ENCODE measurements at regions not wholly inside any gene's neighbourhood (a gene's known extent, or its start where the extent isn't known, plus 50 kb on each side); places are given as distances from the start of the nearest gene placed in this dataset.

GRCh38 chr1:59104191-59104760 lies 192.6 kb upstream of the FGGY start:
- H3K27ac ChIP-seq (ENCODE audit: control insufficient read depth, insufficient read depth, low read length): no peak overlapping the region
- no peak overlapping the region for H3K4me3 ChIP-seq (ENCODE audit: control insufficient read depth in 2 of 3, extremely low read depth in 1 of 3, insufficient read depth in 2 of 3, low read depth in 1 of 3, low read length in 3 of 3)
- TF ChIP-seq EZH2 (IDR thresholded peaks at IDR 0.05; ENCODE audit: low read length) (no peak), CTCF (optimal IDR thresholded peaks at IDR 0.05 in 1 of 3, IDR thresholded peaks at IDR 0.05 in 1 of 3, conservative IDR thresholded peaks at IDR 0.05 in 1 of 3; ENCODE audit: extremely low read depth in 1 of 3, insufficient read depth in 2 of 3, low read length in 3 of 3) (no peak)
- peaks cover 12% of the 10 kb centered on the region for H3K4me1 ChIP-seq (ENCODE audit: control insufficient read depth, extremely low read depth, insufficient read depth, low read length)
- DNase-seq (ENCODE audit: low read depth, low spot score) (no peak), FAIRE-seq (no peak)
- no peak overlapping the region for H3K4me2 ChIP-seq (ENCODE audit: control insufficient read depth, extremely low read depth, insufficient read depth, low read depth, low read length)
- H3K27me3 ChIP-seq (ENCODE audit: control insufficient read depth, extremely low read depth, insufficient read depth, low read length): no peaks in the 10 kb centered on the region
- H2AFZ ChIP-seq (ENCODE audit: control insufficient read depth, low read length): no peak overlapping the region
- no peaks in the 10 kb centered on the region for H3K79me2 ChIP-seq (ENCODE audit: control insufficient read depth, insufficient read depth, low read length)
- dilution Hi-C loops (cut with MboI; ENCODE audit: extremely low pct_ligation_motif_present, low sequenced_read_pairs): no loop called here
- H3K9me3 ChIP-seq (ENCODE audit: control insufficient read depth, low read depth, low read length): no peaks in the 10 kb centered on the region
- H3K36me3 ChIP-seq (ENCODE audit: control insufficient read depth in 2 of 2, extremely low read depth in 1 of 2, insufficient read depth in 2 of 2, low read length in 2 of 2): no peaks in the 10 kb centered on the region
- no peaks in the 10 kb centered on the region for H3K9me1 ChIP-seq (ENCODE audit: control insufficient read depth, extremely low read depth, insufficient read depth, low read length)
- no peak overlapping the region for H3K9ac ChIP-seq (ENCODE audit: control insufficient read depth, extremely low read depth, insufficient read depth, low read length)
- no peaks in the 10 kb centered on the region for H4K20me1 ChIP-seq (ENCODE audit: control insufficient read depth, extremely low read depth, insufficient read depth, low read length)

- Histone ChIP-seq H3K4me1 (ENCODE audit: control insufficient read depth, extremely low read depth, insufficient read depth, low read length) (peaks cover 12% of the 10 kb centered on the region), H3K4me3 (ENCODE audit: control insufficient read depth in 2 of 3, extremely low read depth in 1 of 3, insufficient read depth in 2 of 3, low read depth in 1 of 3, low read length in 3 of 3) (no peak overlapping the region), H3K27ac (ENCODE audit: control insufficient read depth, insufficient read depth, low read length) (no peak overlapping the region), H3K36me3 (ENCODE audit: control insufficient read depth in 2 of 2, extremely low read depth in 1 of 2, insufficient read depth in 2 of 2, low read length in 2 of 2) (no peaks in the 10 kb centered on the region), H2AFZ (ENCODE audit: control insufficient read depth, low read length) (no peak overlapping the region), H3K4me2 (ENCODE audit: control insufficient read depth, extremely low read depth, insufficient read depth, low read depth, low read length) (no peak overlapping the region), H3K27me3 (ENCODE audit: control insufficient read depth, extremely low read depth, insufficient read depth, low read length) (no peaks in the 10 kb centered on the region), H3K9me3 (ENCODE audit: control insufficient read depth, low read depth, low read length) (no peaks in the 10 kb centered on the region), H4K20me1 (ENCODE audit: control insufficient read depth, extremely low read depth, insufficient read depth, low read length) (no peaks in the 10 kb centered on the region), H3K79me2 (ENCODE audit: control insufficient read depth, insufficient read depth, low read length) (no peaks in the 10 kb centered on the region), H3K9ac (ENCODE audit: control insufficient read depth, extremely low read depth, insufficient read depth, low read length) (no peak overlapping the region), H3K9me1 (ENCODE audit: control insufficient read depth, extremely low read depth, insufficient read depth, low read length) (no peaks in the 10 kb centered on the region)
- TF ChIP-seq EZH2 (IDR thresholded peaks at IDR 0.05; ENCODE audit: low read length) (no peak), CTCF (optimal IDR thresholded peaks at IDR 0.05 in 1 of 3, IDR thresholded peaks at IDR 0.05 in 1 of 3, conservative IDR thresholded peaks at IDR 0.05 in 1 of 3; ENCODE audit: extremely low read depth in 1 of 3, insufficient read depth in 2 of 3, low read length in 3 of 3) (no peak)
- dilution Hi-C loops (cut with MboI; ENCODE audit: extremely low pct_ligation_motif_present, low sequenced_read_pairs): no loop called here
- no peak for DNase-seq (ENCODE audit: low read depth, low spot score)
- FAIRE-seq: no peak
Measured at GRCh38 chr1:59105548-59106507, 191.1 kb upstream of the FGGY start.
